H1 (cell line): ENCODE measurements at regions not wholly inside any gene's neighbourhood (a gene's known extent, or its start where the extent isn't known, plus 50 kb on each side); places are given as distances from the start of the nearest gene placed in this dataset.

Source experiments
- CEBPB ChIP-seq: IDR thresholded peaks from 2 replicates; pipeline ENCODE4 v1.6.1; 2012; ENCODE audit warnings: low read depth, low read length
- CTCF ChIP-seq, 3 experiments: IDR thresholded peaks; 1 replicate in 2 of 3; 2 replicates in 1 of 3; pipeline versions ENCODE4 v1.5.1 to v1.6.1; 2011; ENCODE audit warnings: low read length in 3 of 3, mild to moderate bottlenecking in 3 of 3, inconsistent platforms in 2 of 3, low read depth in 1 of 3, moderate library complexity in 1 of 3; ENCODE audit not compliant: insufficient read depth in 1 of 3; ENCODE audit errors: control extremely low read depth in 1 of 3
- JUND ChIP-seq: IDR thresholded peaks from 2 replicates; pipeline ENCODE4 v1.6.1; 2011; ENCODE audit warnings: mild to moderate bottlenecking, improper control_type of control experiment, low read length
- TAF1 ChIP-seq: IDR thresholded peaks from 2 replicates; pipeline ENCODE4 v1.6.1; 2011; ENCODE audit warnings: mild to moderate bottlenecking, low read depth, low read length

- TF ChIP-seq JUND, result no peak
- no peak for TF ChIP-seq TAF1
- no peak for TF ChIP-seq CEBPB
- no peak for TF ChIP-seq CTCF (IDR thresholded peaks at IDR 0.05; ENCODE audit: control extremely low read depth in 1 of 3, insufficient read depth in 1 of 3, low read depth in 1 of 3, low read length in 3 of 3)
Measured at GRCh38 chr4:157810137-157810774, 362.6 kb downstream of the GASK1B start.
